ENCODE measurements at regions not wholly inside any gene's neighbourhood (a gene's known extent, or its start where the extent isn't known, plus 50 kb on each side); places are given as distances from the start of the nearest gene placed in this dataset.
"Not testable (repeated sequence)": the region's sequence is repeated elsewhere in the genome, so short reads cannot be mapped to it uniquely, and the experiment has no call there.

DNA sequence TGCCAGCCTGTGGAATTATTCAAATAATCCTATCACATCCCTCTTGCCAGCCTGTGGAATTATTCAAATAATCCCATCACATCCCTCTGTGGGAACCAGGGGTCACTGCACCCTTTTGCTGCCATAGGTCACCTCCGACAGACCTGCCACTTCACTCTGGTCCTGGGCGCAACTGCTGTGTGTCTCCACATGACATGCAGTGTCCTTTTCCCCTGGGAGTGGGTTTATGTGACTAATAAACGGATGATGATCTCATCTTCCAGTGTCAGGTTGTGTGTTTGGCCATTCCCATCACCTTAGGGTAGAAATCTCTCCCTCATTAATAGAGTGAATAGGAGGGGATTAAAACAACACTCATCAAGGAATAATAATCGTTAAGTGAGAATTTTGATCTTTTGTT lies 603.6 kb upstream of the NR2F2 start:
- DNase-seq: no peak

DNA sequence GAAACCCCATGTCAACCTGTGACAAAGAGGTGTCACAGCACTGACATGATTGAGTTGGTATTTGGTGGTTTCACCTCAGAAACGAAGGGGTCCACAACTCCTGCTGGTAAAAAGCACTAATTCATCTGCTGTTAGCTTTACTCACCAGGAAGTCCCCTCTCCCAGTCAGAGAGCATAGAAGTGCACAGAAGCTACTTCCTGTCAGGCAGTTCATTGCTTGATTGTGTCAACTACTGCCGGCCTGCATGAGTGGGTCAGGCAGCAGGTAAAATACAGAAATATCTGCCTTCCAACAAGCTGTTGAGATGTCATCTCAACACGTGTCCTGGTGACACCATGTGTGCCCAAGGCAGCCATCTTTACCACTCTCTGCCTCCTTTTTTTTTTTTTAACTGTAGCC lies 596.6 kb upstream of the NR2F2 start:
- no peak for DNase-seq

DNA sequence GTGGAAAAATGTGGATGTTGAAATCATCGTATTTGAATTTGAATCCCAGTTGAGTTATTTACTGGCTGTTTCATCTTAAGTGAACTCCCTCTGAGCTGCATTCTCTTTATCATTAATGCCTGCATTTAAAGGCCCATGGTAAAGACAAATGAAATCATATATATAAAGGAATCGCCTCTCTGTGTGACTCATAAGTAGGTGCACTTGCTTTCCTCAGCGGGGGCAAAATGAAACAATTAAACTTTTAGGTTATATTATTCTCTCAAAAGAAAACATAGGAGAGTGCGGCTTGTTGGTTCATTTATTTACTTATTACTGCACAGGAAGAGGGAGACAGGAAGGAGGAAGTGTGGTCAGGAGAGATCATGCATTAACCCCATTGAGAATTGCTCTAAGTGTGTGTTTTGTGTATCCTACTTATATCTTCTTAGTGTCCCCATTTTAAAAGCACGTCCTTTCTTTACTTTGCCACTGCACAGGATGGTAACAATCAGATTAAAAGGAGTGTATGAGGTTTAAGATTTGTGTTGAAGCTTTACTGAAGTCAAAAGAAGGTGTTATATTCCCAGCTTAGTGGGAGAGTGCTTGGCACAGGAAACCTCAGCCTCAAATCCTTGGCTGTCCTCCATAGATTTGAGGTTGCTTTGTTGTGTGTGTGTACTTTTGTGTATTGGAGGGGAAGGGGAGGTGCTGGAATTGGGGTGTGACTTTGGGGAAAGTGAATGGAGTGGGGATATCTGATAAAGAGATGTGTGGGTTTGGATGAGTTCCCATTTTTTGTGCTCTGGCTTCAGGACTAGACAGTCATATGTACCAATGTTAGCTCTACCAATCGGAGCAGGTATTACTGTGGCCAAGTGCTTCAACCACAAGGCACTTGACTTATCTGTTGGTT lies 595.8 kb upstream of the NR2F2 start:
- DNase-seq: no peak

DNA sequence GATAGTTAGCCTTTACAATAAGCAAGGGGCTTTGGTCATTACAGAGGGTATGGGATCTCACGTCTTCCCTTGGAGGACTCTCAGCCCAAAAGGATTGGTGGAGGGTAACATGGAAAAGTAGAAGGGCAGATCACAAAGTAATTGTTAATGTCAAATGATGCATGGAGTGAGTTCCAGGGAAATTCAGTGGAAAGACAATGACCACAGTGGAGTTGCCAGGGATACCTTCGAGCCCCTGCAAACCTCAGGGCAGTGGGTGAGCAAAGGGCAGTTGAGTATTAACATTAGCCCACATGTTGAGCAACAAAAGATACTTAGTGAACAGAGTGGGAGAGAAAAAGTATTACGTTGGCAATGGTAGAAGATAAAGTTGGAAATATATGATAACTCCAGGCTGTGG lies 593.4 kb upstream of the NR2F2 start:
- no peak for DNase-seq

DNA sequence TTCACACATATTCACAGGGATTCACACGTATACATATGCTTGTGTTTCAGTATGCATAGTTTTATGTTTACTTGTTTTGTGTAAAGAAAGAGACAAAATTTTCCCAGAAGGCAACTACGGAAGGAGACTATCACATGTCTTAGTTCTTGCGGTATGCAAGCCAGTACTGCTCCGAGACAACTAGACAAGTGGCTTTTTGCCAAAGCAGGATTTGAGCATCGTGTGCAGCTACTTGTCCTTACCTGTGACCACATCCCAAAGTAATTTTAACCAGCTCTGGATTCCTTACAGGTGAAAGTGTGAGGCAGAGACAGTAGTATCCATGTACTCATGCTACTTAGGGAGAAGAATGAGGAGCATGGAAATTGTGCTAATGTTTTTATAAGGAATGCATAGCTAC lies 591.4 kb upstream of the NR2F2 start:
- DNase-seq: no peak

DNA sequence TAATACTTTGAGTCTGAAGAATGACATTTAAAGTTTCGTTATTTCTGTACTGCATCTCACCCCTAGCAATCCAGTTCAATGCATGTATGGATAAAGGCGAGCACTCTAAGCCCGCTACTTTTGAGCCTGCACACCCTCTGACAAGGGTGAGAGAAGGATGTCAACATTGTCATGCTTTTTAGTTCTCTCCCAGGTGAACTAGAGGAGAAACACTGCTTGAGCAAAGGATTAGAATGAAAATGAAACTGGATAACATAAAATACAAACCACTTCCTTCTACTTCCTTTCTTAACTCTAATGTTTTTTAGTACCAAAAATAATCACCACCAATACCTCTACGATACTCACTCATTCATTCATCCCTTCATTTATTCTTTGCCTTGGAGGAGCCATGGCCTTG lies 588.7 kb upstream of the NR2F2 start:
- no peak for DNase-seq

DNA sequence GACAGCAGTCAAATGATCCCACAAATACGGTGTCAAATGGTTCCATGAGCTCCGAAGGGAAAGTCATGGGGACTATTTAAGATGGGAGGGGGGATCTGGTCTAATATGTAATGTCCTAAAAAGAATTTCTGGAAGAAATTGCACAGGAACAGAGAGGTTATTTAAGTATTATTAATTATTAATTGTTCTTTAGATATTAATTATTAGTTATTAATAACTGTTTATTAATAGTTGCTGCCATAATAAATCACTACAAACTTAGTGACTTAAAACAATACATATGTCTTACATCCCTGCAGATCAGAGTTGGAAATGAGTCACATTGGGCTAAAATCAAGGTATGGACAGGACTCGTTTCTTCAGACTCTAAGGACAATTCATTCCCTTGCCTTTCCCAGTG lies 588.2 kb upstream of the NR2F2 start:
- no peak for DNase-seq

DNA sequence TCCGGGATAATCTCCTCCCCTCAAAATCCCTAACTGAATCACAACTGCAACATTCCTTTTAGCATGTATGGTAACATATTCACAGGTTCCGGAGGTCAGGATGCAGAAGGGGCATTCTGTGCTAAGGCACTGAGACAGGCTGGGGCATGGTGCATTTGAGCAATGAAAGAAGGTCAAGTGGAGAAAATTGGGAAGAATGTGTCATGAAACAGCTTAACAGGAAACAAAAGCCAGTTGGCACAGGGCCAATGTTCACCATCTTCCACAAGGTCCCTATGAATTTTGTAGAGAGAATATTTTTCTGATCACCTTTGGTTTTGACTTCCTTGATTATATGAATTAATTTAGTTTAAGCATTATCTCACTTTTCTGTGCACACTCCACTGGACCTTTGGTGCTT lies 587.7 kb upstream of the NR2F2 start:
- peak in 1 of 3 donors; percentile 9 for DNase-seq

DNA sequence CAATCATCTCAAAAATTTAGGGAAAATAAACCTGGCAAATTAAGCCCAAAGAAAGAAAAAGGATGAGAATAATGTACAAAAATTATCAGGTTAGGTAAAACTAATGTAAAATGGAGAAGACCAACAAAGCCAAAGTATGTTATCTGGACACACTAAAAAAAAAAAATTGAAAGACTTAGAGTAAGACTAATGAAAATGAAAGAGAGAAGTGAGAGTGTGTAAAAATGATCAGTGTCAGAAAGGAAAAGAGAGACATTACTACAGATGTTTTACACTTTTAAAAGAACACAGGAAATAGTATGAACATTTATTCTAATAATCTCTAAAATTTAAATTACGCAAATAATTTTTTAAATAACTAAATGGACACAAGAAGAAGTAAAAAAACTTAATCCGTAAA lies 573.3 kb upstream of the NR2F2 start:
- no peak for DNase-seq

DNA sequence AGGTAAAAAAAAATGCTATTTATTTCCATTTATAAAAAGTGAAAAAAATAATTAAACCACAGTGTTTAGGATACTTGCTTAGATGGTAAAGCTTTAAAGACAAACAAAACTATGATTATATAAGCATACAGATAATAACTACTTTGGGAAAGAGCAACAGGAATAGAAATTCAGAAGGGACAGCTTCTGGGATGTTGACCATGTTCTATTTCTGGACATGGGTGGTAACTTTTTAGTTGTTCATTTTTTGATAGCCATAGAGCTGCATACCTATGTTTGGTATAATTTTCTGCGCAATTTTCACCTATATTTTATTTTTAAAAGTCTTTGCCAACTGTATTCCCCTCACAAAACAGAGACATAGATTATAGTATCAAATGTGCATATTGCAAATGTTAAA lies 572.0 kb upstream of the NR2F2 start:
- peak; percentile 10 to 52 (median 15) for DNase-seq

DNA sequence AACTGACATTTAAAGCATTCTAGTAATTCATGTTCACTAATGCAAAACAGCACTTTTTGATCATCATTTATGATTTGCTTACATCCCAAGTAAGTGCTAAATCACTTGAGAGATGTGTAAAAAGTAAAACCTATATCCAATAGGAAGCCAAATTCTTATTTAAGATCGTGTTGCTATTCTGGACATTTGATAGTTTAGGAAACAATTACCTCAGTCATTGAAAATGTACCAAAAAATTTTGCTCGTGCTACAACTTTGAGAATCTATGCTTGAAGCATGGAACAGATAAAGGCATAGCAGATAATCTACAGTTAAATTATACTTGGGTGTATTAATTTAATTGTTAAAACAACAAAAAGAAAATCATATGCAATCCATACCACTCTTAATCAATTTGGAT lies 571.6 kb upstream of the NR2F2 start:
- DNase-seq: peak; percentile 22 to 66 (median 39)

DNA sequence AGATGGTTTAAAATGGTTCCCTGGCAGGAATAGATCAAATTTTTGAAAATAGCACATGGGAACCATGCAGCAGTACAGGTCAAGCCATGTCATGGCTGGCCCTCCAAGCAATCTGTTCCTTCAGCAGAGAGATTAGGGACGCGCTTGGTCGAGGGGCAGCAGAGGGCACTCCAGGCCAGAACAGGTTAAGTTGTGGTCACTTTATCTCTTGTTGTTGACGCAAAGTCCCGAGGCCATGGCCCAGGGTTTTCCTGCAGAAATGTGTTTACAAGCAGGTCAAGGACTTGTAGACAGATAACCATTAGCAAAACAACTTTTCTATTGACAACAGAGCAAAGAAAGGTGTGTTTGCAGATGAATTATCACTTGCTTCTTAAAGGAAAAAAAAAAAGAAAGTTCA lies 570.0 kb upstream of the NR2F2 start:
- no peak for DNase-seq

DNA sequence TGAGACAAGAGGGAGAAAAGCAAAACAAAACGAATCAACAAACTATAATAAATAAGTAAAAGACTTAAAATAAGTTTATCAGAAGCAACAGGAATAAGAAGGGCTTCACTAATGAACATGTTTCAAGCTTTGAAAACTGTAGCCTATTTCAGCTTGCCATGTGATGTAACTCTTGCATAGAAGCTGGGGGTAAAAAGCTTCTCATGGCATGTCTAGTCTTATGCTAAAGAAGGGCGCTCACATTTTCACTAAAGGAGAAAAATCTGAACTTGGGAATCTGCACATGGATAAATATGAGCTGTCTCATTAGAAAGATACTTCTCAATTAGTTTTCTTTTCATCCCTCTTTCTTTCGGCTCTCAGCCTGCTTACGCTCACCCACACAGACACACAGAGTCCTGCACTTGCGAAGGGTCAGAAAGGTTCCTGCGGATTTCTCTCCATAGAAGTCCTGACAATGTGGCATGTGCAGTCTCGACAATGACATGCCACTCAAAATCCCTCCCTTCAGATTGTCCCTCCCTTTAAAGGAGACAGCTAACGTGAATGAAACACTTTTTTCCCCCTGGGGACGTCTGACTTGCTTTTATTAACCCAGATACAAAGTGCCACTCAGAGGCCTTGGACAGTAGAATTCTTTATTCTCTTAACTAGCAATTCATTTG lies 568.9 kb upstream of the NR2F2 start:
- no peak for DNase-seq

DNA sequence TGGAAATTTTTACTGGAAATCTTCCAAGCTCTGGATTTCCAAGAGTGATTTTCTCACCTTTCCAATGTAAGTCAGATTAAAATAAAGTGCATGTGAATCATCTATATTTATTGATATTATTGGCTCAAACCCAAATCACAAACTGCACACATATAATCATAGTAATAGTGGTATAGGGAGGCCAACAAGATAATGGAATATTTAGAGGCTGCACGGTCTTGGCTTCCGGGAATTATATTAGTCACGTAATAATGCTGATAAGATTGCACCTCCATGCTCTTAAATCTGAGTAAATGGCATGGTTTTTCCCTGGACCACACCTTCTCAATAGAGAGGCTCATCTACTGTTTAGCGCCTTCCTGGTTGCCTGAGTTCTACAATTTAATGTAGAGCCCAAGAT lies 567.1 kb upstream of the NR2F2 start:
- no peak for DNase-seq

DNA sequence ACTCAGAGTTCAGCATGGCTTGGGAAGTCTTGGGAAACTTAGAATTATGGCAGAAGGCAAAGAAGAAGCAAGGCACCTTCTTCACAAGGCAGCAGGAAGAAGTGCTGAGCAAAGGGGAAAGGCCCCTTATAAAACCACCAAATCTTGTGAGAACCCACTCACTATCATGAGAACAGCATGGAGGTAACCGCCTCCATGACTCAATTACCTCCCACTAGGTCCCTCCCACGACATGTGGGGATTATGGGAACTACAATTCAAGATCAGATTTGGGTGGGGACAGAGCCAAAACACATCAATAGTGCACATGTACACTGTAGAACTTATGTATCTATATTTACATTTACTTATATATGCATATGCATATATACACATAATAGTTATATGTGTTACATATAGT lies 565.3 kb upstream of the NR2F2 start:
- DNase-seq: no peak

DNA sequence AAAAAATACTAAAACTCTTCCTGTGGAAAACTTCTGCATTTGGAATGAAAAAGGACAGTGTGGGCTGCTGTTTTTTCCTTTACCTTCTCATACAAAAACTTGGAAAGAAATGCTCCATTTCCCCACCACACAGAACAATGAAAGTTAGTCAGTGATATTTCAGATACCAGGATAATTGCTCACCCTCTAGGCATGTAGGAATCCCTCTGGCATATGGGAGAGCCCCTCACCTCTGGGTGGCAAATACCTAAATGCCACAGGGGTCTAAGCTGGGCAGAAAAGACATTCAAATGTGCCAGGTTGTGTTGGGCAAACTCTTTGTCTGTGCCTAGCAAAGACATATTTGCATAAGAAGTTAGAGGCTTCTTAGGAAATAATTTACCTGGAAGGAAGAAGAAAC lies 560.3 kb upstream of the NR2F2 start:
- DNase-seq: no peak

DNA sequence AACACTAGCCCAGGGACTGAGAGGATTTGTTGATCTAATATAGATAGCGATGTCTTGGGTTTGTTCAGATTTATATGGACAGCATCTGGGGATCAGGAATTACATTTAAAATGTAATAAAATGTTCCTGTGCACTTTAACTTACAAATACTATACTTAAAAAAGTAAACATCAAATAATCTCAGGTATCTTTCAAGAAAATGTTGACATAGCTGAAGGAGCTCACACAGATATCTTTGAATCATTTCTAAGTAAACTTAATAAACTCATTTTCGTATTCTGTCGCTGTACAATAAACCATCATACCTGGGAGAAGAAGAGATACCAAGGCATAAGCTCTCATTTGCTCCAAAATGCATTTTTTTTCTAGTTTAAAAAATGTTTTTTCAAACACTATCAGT lies 557.5 kb upstream of the NR2F2 start:
- DNase-seq: no peak

DNA sequence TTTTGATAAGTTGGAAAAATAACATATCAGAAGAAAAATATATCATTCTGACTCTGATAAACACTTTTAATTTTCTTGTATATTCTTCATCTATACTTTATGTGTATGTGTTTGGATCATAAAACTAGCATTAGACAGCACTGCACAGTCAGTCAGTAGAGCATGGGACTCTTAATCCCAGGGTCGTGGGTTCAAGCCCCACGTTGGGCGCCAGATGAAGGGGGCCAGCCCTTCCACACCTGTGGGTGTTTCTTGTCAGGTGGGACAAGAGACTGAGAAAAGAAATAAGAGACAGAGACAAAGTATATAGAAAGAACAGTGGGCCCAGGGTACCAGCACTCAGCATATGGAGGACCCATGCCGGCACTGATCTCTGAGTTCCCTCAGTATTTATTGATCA lies 546.0 kb upstream of the NR2F2 start:
- DNase-seq: no peak

DNA sequence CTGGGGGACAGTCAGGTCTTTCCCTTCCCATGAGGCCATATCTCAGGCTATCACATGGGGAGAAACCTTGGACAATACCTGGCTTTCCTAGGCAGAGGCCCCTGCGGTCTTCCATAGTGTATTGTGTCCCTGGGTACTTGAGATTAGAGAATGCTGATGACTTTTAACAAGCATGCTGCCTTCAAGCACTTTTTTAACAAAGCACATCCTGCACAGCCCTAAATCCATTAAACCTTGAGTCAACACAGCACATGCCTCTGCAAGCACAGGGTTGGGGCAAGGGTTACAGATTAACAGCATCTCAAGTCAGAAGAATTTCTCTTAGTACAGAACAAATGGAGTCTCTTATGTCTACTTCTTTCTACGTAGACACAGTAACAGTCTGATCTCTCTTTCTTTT lies 545.2 kb upstream of the NR2F2 start:
- DNase-seq: not testable (repeated sequence)

DNA sequence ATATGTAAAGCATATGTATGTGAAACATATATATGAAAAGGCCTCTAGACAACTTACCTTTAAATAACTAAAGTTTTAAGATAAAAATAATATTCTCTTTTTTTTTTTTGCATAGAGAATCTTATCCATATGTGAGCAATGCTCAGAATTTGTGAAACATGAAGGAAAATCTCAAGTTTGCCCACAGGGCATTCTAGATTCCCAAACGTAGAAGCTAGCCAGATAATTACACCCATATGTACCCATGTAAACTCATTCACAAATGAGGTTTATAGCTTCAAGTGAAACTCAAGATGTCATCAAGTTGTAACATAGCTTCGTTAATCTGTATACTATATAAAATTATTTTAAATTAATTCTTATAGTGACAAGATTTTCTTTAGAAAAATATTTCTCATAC lies 537.3 kb upstream of the NR2F2 start:
- no peak for DNase-seq

DNA sequence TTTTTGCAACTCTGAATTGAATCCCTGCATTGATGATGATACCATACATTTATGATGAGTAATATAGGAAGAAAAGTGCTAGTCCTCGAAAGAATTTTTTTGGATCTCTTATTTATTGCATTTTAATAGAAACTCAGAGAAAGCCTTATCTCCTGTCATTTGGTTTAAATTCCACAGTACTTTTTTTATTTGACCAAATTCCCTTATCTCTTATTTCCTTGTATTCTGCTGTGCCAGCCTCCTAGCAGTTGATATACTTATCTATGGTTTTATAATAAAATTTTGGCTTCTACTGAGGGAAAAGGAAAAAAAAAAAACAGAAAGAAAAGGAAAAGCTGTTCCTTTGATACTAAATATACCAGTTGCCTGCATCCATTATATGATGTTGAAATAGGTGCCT lies 535.1 kb upstream of the NR2F2 start:
- DNase-seq: no peak

DNA sequence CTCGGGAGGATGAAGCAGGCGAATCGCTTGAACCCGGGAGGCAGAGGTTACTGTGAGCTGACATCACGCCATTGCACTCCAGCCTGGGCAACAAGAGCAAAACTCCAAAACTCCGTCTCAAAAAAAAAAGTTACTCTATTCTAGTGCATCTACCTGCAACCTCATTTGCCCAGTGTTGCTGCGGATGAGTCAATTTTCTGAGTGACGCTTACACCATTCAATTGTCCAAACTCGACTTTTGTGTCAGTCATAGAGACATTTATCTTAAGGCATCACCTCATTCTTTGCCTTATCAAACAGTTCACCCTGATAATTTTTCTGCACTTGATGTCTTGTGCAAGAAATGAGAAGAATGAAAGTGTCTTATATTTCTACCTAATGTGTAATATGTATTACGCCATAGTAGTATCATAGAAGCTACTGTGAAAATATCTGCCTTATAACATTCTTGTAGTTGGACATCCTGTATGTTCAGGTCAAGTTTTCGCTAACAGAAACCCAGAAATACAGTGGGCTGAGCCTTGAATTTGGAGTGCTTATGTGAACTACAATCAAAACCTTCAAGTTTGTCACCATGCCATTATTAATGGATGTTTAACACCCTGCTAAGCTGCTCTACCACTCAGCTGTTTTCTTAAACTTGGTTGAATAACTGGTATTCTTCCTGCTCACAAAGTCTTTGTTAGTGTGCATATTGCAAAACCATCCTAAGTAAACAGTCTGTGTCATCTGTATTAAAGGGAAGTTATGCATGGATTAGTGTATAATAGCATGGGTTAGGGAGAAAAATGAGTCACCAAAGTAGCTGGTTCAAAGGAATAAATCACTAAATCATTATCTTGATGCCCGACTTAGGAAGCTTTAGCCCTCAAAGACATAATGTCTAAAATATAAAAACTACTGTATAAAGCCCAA lies 531.0 kb upstream of the NR2F2 start:
- DNase-seq: peak in 1 of 3 donors; percentile 41

DNA sequence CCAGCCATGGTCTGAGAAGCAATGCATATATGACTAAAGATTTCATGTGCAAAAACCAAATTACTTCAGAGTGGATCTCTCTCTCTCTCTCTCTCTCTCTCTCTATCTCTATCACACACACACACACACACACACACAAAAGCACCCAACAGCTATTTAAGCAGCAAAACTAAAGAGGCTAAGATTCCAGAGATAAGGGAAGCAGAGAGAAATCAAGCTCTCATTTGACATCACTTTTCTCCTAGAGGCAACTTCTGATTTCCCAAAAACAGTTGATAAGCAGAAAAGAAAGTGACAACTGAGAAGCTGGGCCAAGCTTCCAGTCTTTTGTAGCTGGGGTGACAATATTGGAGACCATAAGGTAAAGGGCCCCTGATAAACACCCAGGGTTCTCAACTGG lies 526.0 kb upstream of the NR2F2 start:
- no peak for DNase-seq

Measured in muscle of back (tissue), 3 donors.